ENCODE measurements at regions not wholly inside any gene's neighbourhood (a gene's known extent, or its start where the extent isn't known, plus 50 kb on each side); places are given as distances from the start of the nearest gene placed in this dataset.

DNA sequence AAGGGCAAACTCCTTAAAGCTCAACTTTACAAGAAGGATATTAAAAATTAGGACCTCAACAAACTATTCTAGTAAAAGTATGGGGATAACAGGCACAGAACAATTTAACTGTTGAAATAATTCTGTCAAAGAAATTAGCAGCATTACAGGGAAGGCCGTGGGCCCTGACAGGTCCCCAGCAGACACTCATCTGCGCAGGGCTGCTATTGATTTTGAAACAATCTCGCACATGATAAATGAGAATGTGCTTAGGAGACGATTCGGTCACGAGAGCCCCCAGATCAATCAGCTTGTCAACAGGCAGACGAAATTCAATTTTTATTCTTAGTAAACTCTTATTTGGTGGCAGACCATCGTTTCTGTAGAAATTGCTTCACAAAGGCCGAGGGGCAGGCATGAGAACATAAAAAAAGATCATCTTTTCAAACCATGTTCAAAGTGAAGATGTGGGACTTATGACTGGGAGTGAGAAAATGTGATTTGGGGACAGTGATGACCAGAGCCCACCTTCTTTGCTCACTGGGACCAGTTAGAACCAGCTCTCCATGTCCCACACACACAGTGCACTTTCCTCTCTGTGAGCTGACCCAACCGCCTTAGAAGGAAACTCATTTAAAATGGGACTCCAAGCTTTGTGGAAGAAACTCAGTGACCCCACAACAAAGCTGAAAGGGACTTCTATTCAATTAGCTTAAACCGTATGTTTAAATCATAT lies 654.5 kb downstream of the TOX3 start:
- TF ChIP-seq HDAC6 (IDR thresholded peaks at IDR 0.05; ENCODE audit: low read depth, low read length) (no peak), NFE2 (CRISPR knock-in tag; IDR thresholded peaks at IDR 0.05) (no peak), U2AF2 (IDR thresholded peaks at IDR 0.05; ENCODE audit: low read depth, low read length) (no peak), EZH2 (conservative IDR thresholded peaks at IDR 0.05; ENCODE audit: low read depth, low read length) (no peak)
- TF ChIP-seq, protein P1, sequence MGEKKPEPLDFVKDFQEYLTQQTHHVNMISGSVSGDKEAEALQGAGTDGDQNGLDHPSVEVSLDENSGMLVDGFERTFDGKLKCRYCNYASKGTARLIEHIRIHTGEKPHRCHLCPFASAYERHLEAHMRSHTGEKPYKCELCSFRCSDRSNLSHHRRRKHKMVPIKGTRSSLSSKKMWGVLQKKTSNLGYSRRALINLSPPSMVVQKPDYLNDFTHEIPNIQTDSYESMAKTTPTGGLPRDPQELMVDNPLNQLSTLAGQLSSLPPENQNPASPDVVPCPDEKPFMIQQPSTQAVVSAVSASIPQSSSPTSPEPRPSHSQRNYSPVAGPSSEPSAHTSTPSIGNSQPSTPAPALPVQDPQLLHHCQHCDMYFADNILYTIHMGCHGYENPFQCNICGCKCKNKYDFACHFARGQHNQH (CRISPR knock-in tag; IDR thresholded peaks at IDR 0.05) = no peak
- TF ChIP-seq, protein P2, sequence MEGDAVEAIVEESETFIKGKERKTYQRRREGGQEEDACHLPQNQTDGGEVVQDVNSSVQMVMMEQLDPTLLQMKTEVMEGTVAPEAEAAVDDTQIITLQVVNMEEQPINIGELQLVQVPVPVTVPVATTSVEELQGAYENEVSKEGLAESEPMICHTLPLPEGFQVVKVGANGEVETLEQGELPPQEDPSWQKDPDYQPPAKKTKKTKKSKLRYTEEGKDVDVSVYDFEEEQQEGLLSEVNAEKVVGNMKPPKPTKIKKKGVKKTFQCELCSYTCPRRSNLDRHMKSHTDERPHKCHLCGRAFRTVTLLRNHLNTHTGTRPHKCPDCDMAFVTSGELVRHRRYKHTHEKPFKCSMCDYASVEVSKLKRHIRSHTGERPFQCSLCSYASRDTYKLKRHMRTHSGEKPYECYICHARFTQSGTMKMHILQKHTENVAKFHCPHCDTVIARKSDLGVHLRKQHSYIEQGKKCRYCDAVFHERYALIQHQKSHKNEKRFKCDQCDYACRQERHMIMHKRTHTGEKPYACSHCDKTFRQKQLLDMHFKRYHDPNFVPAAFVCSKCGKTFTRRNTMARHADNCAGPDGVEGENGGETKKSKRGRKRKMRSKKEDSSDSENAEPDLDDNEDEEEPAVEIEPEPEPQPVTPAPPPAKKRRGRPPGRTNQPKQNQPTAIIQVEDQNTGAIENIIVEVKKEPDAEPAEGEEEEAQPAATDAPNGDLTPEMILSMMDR (CRISPR knock-in tag; IDR thresholded peaks at IDR 0.05) = no peak
- TF ChIP-seq, protein P3, sequence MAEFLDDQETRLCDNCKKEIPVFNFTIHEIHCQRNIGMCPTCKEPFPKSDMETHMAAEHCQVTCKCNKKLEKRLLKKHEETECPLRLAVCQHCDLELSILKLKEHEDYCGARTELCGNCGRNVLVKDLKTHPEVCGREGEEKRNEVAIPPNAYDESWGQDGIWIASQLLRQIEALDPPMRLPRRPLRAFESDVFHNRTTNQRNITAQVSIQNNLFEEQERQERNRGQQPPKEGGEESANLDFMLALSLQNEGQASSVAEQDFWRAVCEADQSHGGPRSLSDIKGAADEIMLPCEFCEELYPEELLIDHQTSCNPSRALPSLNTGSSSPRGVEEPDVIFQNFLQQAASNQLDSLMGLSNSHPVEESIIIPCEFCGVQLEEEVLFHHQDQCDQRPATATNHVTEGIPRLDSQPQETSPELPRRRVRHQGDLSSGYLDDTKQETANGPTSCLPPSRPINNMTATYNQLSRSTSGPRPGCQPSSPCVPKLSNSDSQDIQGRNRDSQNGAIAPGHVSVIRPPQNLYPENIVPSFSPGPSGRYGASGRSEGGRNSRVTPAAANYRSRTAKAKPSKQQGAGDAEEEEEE (CRISPR knock-in tag; IDR thresholded peaks at IDR 0.05; ENCODE audit: borderline replicate concordance) = no peak
- TF ChIP-seq, protein P4, sequence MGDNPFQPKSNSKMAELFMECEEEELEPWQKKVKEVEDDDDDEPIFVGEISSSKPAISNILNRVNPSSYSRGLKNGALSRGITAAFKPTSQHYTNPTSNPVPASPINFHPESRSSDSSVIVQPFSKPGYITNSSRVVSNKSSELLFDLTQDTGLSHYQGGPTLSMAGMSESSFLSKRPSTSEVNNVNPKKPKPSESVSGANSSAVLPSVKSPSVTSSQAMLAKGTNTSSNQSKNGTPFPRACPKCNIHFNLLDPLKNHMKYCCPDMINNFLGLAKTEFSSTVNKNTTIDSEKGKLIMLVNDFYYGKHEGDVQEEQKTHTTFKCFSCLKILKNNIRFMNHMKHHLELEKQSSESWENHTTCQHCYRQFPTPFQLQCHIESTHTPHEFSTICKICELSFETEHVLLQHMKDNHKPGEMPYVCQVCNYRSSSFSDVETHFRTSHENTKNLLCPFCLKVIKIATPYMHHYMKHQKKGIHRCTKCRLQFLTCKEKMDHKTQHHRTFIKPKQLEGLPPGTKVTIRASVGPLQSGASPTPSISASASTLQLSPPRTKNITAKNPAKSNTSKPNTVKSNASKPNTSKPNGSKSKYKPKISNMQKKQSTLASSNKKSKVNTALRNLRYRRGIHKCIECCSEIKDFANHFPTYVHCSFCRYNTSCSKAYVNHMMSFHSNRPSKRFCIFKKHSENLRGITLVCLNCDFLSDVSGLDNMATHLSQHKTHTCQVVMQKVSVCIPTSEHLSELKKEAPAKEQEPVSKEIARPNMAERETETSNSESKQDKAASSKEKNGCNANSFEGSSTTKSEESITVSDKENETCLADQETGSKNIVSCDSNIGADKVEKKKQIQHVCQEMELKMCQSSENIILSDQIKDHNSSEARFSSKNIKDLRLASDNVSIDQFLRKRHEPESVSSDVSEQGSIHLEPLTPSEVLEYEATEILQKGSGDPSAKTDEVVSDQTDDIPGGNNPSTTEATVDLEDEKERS (CRISPR knock-in tag; IDR thresholded peaks at IDR 0.05) = no peak
- TF ChIP-seq, protein P5, sequence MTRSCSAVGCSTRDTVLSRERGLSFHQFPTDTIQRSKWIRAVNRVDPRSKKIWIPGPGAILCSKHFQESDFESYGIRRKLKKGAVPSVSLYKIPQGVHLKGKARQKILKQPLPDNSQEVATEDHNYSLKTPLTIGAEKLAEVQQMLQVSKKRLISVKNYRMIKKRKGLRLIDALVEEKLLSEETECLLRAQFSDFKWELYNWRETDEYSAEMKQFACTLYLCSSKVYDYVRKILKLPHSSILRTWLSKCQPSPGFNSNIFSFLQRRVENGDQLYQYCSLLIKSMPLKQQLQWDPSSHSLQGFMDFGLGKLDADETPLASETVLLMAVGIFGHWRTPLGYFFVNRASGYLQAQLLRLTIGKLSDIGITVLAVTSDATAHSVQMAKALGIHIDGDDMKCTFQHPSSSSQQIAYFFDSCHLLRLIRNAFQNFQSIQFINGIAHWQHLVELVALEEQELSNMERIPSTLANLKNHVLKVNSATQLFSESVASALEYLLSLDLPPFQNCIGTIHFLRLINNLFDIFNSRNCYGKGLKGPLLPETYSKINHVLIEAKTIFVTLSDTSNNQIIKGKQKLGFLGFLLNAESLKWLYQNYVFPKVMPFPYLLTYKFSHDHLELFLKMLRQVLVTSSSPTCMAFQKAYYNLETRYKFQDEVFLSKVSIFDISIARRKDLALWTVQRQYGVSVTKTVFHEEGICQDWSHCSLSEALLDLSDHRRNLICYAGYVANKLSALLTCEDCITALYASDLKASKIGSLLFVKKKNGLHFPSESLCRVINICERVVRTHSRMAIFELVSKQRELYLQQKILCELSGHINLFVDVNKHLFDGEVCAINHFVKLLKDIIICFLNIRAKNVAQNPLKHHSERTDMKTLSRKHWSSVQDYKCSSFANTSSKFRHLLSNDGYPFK (CRISPR knock-in tag; IDR thresholded peaks at IDR 0.05; ENCODE audit: borderline replicate concordance) = no peak
- TF ChIP-seq, protein P6, sequence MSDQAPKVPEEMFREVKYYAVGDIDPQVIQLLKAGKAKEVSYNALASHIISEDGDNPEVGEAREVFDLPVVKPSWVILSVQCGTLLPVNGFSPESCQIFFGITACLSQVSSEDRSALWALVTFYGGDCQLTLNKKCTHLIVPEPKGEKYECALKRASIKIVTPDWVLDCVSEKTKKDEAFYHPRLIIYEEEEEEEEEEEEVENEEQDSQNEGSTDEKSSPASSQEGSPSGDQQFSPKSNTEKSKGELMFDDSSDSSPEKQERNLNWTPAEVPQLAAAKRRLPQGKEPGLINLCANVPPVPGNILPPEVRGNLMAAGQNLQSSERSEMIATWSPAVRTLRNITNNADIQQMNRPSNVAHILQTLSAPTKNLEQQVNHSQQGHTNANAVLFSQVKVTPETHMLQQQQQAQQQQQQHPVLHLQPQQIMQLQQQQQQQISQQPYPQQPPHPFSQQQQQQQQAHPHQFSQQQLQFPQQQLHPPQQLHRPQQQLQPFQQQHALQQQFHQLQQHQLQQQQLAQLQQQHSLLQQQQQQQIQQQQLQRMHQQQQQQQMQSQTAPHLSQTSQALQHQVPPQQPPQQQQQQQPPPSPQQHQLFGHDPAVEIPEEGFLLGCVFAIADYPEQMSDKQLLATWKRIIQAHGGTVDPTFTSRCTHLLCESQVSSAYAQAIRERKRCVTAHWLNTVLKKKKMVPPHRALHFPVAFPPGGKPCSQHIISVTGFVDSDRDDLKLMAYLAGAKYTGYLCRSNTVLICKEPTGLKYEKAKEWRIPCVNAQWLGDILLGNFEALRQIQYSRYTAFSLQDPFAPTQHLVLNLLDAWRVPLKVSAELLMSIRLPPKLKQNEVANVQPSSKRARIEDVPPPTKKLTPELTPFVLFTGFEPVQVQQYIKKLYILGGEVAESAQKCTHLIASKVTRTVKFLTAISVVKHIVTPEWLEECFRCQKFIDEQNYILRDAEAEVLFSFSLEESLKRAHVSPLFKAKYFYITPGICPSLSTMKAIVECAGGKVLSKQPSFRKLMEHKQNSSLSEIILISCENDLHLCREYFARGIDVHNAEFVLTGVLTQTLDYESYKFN (CRISPR knock-in tag; conservative IDR thresholded peaks at IDR 0.05) = no peak
